Liver (tissue), 8 donors: ENCODE measurements at regions not wholly inside any gene's neighbourhood (a gene's known extent, or its start where the extent isn't known, plus 50 kb on each side); places are given as distances from the start of the nearest gene placed in this dataset.

Source experiments
- DNase-seq: peaks from one replicate; pipeline ENCODE4 v3.0.0-alpha.2; 2017; ENCODE audit warnings: low spot score
- H3K27ac ChIP-seq, 2 donors: one replicate each; pipeline ENCODE4 v1.7.0; 2013; ENCODE audit warnings: inconsistent platforms in 2 of 2, low read length in 2 of 2, control low read depth in 1 of 2, low read depth in 1 of 2, mild to moderate bottlenecking in 1 of 2
- H3K27me3 ChIP-seq, 4 donors: one replicate each; pipeline versions ENCODE4 v1.6.1 to v1.7.0; 2013; ENCODE audit warnings: low read length in 3 of 4, inconsistent platforms in 1 of 4, mild to moderate bottlenecking in 1 of 4, moderate library complexity in 1 of 4; ENCODE audit not compliant: control insufficient read depth in 4 of 4, insufficient read depth in 4 of 4
- H3K36me3 ChIP-seq, 4 donors: one replicate each; pipeline versions ENCODE4 v1.6.1 to v1.7.0; 2013; ENCODE audit warnings: low read length in 3 of 4, mild to moderate bottlenecking in 3 of 4, low read depth in 1 of 4, moderate library complexity in 1 of 4; ENCODE audit not compliant: control insufficient read depth in 4 of 4, insufficient read depth in 3 of 4
- H3K4me1 ChIP-seq, 4 donors: one replicate each; pipeline versions ENCODE4 v1.6.1 to v1.7.0; 2013; ENCODE audit warnings: low read length in 3 of 4, mild to moderate bottlenecking in 3 of 4, moderate library complexity in 1 of 4; ENCODE audit not compliant: control insufficient read depth in 4 of 4, insufficient read depth in 4 of 4
- H3K4me3 ChIP-seq, 3 donors: one replicate each; pipeline versions ENCODE4 v1.6.1 to v1.7.0; 2013; ENCODE audit warnings: low read length in 3 of 3, control low read depth in 1 of 3, low read depth in 1 of 3, mild to moderate bottlenecking in 1 of 3
- H3K9ac ChIP-seq, 2 donors: one replicate each; pipeline ENCODE4 v1.7.0; 2013; ENCODE audit warnings: low read length in 2 of 2, mild to moderate bottlenecking in 2 of 2, moderate library complexity in 2 of 2, control low read depth in 1 of 2, low read depth in 1 of 2
- H3K9me3 ChIP-seq, 4 donors: one replicate each; pipeline versions ENCODE4 v1.6.1 to v1.7.0; 2013; ENCODE audit warnings: low read length in 3 of 4; ENCODE audit not compliant: control insufficient read depth in 4 of 4
- ATF3 ChIP-seq: IDR thresholded peaks from 2 replicates; pipeline ENCODE4 v1.6.1; 2016; ENCODE audit warnings: antibody characterized with exemption
- EGR1 ChIP-seq, 2 donors: IDR thresholded peaks; 2 replicates each; pipeline ENCODE4 v1.6.1; 2016 to 2018; ENCODE audit warnings: antibody characterized with exemption in 2 of 2, low read depth in 2 of 2
- FOXA1 ChIP-seq: IDR thresholded peaks from 2 replicates; pipeline ENCODE4 v1.6.1; 2016; ENCODE audit warnings: antibody characterized with exemption
- FOXA2 ChIP-seq: IDR thresholded peaks from 2 replicates; pipeline ENCODE4 v1.6.1; 2016; ENCODE audit warnings: antibody characterized with exemption
- GABPA ChIP-seq, 2 donors: IDR thresholded peaks in 1 of 2; conservative IDR thresholded peaks in 1 of 2; 2 replicates each; pipeline ENCODE4 v1.6.1; 2016; ENCODE audit warnings: antibody characterized with exemption in 2 of 2, mild to moderate bottlenecking in 1 of 2, moderate library complexity in 1 of 2
- HNF4A ChIP-seq, 2 donors: conservative IDR thresholded peaks; 2 replicates each; pipeline ENCODE4 v1.6.1; 2016; ENCODE audit warnings: antibody characterized with exemption in 2 of 2, mild to moderate bottlenecking in 2 of 2
- HNF4G ChIP-seq: IDR thresholded peaks from 2 replicates; pipeline ENCODE4 v1.6.1; 2016; ENCODE audit warnings: antibody characterized with exemption
- JUND ChIP-seq, 2 donors: IDR thresholded peaks; 2 replicates each; pipeline ENCODE4 v1.6.1; 2016; ENCODE audit warnings: antibody characterized with exemption in 2 of 2
- NR2F2 ChIP-seq: IDR thresholded peaks from 2 replicates; pipeline ENCODE4 v1.6.1; 2016; ENCODE audit warnings: antibody characterized with exemption
- RAD21 ChIP-seq, 2 donors: IDR thresholded peaks; 2 replicates each; pipeline ENCODE4 v1.6.1; 2016; ENCODE audit warnings: antibody characterized with exemption in 2 of 2, mild to moderate bottlenecking in 2 of 2
- RXRA ChIP-seq, 2 donors: IDR thresholded peaks; 2 replicates each; pipeline ENCODE4 v1.6.1; 2017 to 2018; ENCODE audit warnings: antibody characterized with exemption in 2 of 2, mild to moderate bottlenecking in 1 of 2
- SP1 ChIP-seq: IDR thresholded peaks from 2 replicates; pipeline ENCODE4 v1.6.1; 2018; ENCODE audit warnings: antibody characterized with exemption, mild to moderate bottlenecking
- TAF1 ChIP-seq: conservative IDR thresholded peaks from 2 replicates; pipeline ENCODE4 v1.6.1; 2016; ENCODE audit warnings: antibody characterized with exemption, mild to moderate bottlenecking
- YY1 ChIP-seq: IDR thresholded peaks from 2 replicates; pipeline ENCODE4 v1.6.1; 2016; ENCODE audit warnings: antibody characterized with exemption, mild to moderate bottlenecking
- WGBS: extraction: QIAGEN DNeasy Blood & Tissue Kit; methylation state at CpG from one replicate; pipeline ENCODE4 v1.1.7; 2013; 5-methylcytosine and 5-hydroxymethylcytosine counted together
- TF ChIP-seq, protein P1 (sequence below): fragments of 150-350 bp; IDR thresholded peaks from 2 replicates; pipeline ENCODE4 v1.5.1; 2017; ENCODE audit warnings: improper control_type of control experiment, low read depth, low read length; ENCODE audit not compliant: missing input control
- TF ChIP-seq, protein P2 (sequence below): IDR thresholded peaks from 2 replicates; pipeline ENCODE4 v1.6.1; 2016; ENCODE audit warnings: antibody characterized with exemption
- TF ChIP-seq, protein P3 (sequence below): IDR thresholded peaks from 2 replicates; pipeline ENCODE4 v1.6.1; 2016; ENCODE audit warnings: antibody characterized with exemption
- TF ChIP-seq, protein P4 (sequence below): IDR thresholded peaks from 2 replicates; pipeline ENCODE4 v1.6.1; 2016; ENCODE audit warnings: antibody characterized with exemption, mild to moderate bottlenecking
- donor health status: healthy.
- donor health status: healthy.
- donor health status: healthy.
- donor health status: healthy.
- donor health status: healthy.

DNA sequence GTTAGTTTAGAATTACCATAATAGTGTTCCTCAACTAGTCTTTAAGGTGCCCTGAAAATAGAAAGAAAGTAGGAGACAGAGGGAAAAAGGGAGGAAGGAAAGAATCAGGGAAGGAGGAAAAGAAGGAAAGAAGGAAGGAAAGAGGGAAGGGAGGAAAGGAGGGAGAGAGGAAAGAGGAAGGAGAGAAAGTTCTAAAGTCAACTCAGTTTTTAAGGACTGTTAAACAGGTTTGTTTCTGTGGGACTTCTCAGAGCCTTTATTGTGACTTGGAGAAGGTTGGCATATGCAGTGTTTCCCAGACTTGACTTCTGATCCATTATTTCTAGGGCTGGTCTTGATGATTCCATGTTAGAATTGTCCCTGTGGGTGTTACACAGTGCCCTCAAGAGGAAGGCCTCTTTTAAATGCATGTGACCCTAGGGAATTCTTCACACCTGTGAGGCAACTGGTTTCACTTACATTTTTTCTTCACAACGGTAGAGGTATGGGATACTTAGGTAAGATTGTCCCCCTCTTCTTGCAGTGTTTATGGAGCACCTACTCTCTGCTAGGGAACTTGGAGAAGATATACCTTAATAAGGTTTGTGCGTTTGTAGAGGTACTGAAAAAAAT is 132.7 kb upstream of the GMDS start:
- H3K27ac ChIP-seq, result no peak overlapping the region
- H3K4me1 ChIP-seq, result no peaks in the 10 kb centered on the region
- no peak overlapping the region for H3K4me3 ChIP-seq
- H3K9me3 ChIP-seq, result no peaks in the 10 kb centered on the region
- 85% methylated on average over 2 of the region's 2 CpGs for WGBS
- no peaks in the 10 kb centered on the region for H3K36me3 ChIP-seq
- no peak overlapping the region for H3K9ac ChIP-seq
- TF ChIP-seq YY1, result no peak
- TF ChIP-seq SP1, result no peak
- TF ChIP-seq, protein P1, sequence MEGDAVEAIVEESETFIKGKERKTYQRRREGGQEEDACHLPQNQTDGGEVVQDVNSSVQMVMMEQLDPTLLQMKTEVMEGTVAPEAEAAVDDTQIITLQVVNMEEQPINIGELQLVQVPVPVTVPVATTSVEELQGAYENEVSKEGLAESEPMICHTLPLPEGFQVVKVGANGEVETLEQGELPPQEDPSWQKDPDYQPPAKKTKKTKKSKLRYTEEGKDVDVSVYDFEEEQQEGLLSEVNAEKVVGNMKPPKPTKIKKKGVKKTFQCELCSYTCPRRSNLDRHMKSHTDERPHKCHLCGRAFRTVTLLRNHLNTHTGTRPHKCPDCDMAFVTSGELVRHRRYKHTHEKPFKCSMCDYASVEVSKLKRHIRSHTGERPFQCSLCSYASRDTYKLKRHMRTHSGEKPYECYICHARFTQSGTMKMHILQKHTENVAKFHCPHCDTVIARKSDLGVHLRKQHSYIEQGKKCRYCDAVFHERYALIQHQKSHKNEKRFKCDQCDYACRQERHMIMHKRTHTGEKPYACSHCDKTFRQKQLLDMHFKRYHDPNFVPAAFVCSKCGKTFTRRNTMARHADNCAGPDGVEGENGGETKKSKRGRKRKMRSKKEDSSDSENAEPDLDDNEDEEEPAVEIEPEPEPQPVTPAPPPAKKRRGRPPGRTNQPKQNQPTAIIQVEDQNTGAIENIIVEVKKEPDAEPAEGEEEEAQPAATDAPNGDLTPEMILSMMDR, result no peak
- TF ChIP-seq EGR1 (IDR thresholded peaks at IDR 0.05; ENCODE audit: low read depth in 2 of 2), result no peak
- no peak for TF ChIP-seq NR2F2
- no peak for TF ChIP-seq ATF3
- no peak for TF ChIP-seq GABPA (IDR thresholded peaks at IDR 0.05 in 1 of 2, conservative IDR thresholded peaks at IDR 0.05 in 1 of 2)
- TF ChIP-seq FOXA1, result no peak
- TF ChIP-seq, protein P2, sequence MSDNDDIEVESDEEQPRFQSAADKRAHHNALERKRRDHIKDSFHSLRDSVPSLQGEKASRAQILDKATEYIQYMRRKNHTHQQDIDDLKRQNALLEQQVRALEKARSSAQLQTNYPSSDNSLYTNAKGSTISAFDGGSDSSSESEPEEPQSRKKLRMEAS, result no peak
- TF ChIP-seq, protein P3, sequence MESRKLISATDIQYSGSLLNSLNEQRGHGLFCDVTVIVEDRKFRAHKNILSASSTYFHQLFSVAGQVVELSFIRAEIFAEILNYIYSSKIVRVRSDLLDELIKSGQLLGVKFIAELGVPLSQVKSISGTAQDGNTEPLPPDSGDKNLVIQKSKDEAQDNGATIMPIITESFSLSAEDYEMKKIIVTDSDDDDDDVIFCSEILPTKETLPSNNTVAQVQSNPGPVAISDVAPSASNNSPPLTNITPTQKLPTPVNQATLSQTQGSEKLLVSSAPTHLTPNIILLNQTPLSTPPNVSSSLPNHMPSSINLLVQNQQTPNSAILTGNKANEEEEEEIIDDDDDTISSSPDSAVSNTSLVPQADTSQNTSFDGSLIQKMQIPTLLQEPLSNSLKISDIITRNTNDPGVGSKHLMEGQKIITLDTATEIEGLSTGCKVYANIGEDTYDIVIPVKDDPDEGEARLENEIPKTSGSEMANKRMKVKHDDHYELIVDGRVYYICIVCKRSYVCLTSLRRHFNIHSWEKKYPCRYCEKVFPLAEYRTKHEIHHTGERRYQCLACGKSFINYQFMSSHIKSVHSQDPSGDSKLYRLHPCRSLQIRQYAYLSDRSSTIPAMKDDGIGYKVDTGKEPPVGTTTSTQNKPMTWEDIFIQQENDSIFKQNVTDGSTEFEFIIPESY, result no peak
- H3K27me3 ChIP-seq, result no peaks in the 10 kb centered on the region
- no peak for DNase-seq

DNA sequence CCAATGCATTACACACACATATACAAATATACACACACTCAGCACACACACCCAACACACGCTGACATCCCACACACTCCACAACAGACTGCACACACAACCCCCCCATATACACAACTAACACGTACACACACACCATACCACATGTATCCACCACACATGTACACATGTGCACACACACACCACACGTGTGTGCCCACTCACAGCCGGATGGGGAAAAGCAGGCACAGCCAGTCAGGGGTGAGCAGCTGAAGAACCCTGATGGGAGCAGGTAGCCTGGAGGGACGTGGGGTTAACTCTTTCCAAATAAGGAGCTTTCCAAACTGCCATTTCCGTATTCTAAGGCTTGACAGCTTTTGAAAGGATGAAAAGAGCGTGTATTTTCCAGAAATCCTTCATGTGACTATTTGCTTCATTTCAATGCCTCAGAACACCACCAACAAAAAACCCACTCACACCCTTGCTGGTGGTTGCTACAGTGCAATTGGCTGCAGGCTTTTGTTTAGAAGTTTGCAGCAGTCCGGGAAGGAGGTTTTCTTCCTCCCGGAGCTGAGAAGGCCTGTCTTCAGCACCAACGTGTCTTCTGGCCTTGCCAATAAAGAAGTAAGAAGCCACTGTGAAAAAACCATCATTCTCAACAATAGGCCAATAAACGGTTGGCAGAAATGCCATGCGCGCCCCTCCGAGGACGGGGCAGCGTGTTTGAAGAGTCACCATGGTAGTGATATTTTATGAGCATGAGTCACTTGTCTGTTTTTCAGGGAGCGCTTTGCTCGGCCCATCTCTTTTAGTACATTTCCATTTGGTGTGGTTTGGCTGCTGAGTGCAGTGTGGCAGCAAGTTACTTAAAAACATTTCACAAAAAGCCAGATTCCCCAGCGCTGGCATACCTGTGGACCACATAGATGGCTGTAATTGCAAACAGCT is 131.3 kb upstream of the GMDS start:
- no peak for DNase-seq
- Histone ChIP-seq H3K4me3 (no peak overlapping the region), H3K4me1 (no peaks in the 10 kb centered on the region), H3K27ac (no peak overlapping the region), H3K36me3 (no peaks in the 10 kb centered on the region), H3K9ac (no peak overlapping the region), H3K9me3 (no peaks in the 10 kb centered on the region), H3K27me3 (no peaks in the 10 kb centered on the region)
- WGBS, result 89% methylated on average over 19 of the region's 19 CpGs
- TF ChIP-seq, protein P4, sequence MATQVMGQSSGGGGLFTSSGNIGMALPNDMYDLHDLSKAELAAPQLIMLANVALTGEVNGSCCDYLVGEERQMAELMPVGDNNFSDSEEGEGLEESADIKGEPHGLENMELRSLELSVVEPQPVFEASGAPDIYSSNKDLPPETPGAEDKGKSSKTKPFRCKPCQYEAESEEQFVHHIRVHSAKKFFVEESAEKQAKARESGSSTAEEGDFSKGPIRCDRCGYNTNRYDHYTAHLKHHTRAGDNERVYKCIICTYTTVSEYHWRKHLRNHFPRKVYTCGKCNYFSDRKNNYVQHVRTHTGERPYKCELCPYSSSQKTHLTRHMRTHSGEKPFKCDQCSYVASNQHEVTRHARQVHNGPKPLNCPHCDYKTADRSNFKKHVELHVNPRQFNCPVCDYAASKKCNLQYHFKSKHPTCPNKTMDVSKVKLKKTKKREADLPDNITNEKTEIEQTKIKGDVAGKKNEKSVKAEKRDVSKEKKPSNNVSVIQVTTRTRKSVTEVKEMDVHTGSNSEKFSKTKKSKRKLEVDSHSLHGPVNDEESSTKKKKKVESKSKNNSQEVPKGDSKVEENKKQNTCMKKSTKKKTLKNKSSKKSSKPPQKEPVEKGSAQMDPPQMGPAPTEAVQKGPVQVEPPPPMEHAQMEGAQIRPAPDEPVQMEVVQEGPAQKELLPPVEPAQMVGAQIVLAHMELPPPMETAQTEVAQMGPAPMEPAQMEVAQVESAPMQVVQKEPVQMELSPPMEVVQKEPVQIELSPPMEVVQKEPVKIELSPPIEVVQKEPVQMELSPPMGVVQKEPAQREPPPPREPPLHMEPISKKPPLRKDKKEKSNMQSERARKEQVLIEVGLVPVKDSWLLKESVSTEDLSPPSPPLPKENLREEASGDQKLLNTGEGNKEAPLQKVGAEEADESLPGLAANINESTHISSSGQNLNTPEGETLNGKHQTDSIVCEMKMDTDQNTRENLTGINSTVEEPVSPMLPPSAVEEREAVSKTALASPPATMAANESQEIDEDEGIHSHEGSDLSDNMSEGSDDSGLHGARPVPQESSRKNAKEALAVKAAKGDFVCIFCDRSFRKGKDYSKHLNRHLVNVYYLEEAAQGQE, result no peak
- TF ChIP-seq EGR1 (IDR thresholded peaks at IDR 0.05; ENCODE audit: low read depth in 2 of 2) (no peak), YY1 (no peak), HNF4A (conservative IDR thresholded peaks at IDR 0.05) (no peak), TAF1 (no peak), NR2F2 (no peak), RAD21 (IDR thresholded peaks at IDR 0.05) (no peak), SP1 (no peak), JUND (IDR thresholded peaks at IDR 0.05) (no peak), ATF3 (no peak), FOXA1 (no peak), RXRA (IDR thresholded peaks at IDR 0.05) (no peak), FOXA2 (no peak), HNF4G (no peak), GABPA (IDR thresholded peaks at IDR 0.05 in 1 of 2, conservative IDR thresholded peaks at IDR 0.05 in 1 of 2) (no peak)
- TF ChIP-seq, protein P3, result no peak
- TF ChIP-seq, protein P2, result no peak
